Retinal pigment epithelial cell (primary cell): ENCODE measurements at regions not wholly inside any gene's neighbourhood (a gene's known extent, or its start where the extent isn't known, plus 50 kb on each side); places are given as distances from the start of the nearest gene placed in this dataset.

Experiments
- DNase-seq: peaks from one replicate; pipeline ENCODE4 v3.0.0-alpha.2; 2010; ENCODE audit warnings: low read depth
- H3K4me3 ChIP-seq: 2 replicates; pipeline ENCODE4 v1.5.1; 2011; ENCODE audit warnings: mild to moderate bottlenecking, low read length, control low read depth, moderate library complexity
- TF ChIP-seq, protein P1 (sequence below): conservative IDR thresholded peaks from 2 replicates; pipeline ENCODE4 v1.5.1; 2011; ENCODE audit warnings: low read depth, low read length, control low read depth, inconsistent platforms

DNA sequence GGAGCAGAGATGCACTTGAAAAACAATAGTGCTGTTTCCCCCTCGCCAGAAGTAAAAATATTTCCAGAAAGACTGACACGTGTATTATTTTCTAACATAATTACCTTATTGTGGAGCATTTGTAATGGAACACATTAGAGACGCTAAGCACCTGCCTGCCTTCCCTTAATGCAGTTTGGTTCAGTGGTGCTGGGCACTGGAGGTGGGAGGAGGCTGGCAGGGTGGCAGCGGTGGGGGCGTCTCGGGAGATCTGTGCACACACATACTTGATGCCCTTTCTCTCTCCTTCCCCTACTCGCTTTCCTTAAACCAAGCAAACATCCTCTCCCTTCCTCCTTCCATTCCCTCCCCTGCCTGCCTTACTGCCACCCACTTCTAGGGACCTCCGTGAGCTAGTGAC is 156.6 kb upstream of the SDK2 start:
- TF ChIP-seq, protein P1, sequence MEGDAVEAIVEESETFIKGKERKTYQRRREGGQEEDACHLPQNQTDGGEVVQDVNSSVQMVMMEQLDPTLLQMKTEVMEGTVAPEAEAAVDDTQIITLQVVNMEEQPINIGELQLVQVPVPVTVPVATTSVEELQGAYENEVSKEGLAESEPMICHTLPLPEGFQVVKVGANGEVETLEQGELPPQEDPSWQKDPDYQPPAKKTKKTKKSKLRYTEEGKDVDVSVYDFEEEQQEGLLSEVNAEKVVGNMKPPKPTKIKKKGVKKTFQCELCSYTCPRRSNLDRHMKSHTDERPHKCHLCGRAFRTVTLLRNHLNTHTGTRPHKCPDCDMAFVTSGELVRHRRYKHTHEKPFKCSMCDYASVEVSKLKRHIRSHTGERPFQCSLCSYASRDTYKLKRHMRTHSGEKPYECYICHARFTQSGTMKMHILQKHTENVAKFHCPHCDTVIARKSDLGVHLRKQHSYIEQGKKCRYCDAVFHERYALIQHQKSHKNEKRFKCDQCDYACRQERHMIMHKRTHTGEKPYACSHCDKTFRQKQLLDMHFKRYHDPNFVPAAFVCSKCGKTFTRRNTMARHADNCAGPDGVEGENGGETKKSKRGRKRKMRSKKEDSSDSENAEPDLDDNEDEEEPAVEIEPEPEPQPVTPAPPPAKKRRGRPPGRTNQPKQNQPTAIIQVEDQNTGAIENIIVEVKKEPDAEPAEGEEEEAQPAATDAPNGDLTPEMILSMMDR: no peak
- DNase-seq: no peak
- no peak overlapping the region for H3K4me3 ChIP-seq

DNA sequence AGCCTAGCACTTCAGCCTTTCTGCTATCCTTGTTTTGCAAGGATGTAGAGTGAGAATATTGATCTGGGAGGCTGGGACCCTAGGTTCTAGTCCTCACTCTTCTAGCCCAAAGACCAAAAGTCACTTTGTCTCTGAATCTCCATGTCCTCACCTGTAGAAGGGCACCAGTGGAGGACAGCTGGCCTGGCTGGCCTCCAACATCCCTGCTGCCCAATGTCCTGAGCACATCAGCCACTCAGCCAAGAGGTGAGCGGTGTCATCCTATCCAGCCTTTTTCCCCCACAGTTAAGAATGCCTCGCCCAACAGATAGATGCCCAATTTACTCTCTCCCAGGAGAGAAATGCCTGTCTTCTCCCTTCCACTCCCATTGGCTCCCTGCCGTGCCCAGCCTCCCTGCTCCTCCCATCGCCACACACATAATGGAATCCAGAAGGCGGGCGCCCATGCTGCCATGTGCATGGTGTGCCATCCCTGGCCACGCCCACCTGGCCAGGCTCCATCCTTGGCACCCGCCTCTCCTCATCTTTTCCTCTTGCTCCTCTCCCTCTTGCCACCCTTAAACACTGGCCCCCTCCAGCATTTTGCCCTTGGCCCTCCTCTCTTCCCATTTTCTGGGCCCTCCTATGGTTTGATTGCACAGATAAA is 157.3 kb upstream of the SDK2 start:
- no peak overlapping the region for H3K4me3 ChIP-seq
- TF ChIP-seq, protein P1: no peak
- no peak for DNase-seq

DNA sequence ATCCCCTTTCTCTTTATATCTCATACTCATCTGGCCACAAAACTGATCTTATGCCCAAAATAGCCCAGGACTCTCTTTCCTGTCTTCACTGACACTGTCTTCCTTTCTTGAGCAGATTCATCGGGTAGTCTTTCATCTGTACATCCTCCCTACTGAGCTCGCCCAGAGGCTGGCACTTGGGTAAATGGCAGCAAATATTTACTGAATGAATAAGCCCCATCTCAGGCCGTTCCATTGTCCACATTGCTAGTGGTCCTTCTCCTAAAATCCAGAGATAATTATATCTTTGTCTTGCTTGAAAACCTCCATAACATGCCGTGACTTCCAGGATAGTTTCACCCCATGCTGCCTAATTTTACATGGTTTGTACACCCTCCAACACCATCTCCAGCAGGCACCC is 158.1 kb upstream of the SDK2 start:
- TF ChIP-seq, protein P1: no peak
- DNase-seq: no peak

DNA sequence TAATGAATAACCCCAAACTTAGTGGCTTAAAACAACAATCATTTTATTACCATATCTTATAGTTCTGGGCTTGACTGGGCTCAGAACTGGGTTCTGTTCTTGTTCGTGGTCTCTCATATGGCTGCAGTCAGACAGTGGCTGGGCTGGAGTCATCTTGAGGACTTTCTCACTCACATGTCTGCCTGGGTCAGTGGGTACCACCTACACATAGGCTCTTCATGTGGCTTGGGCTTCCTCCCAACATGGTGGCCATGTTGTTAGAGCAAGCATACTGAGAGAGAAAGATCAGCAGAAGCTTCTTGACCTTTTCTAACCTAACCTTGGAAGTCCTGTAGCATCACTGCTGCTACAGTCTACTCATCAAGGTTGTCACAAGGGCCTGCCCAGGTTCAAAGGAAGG is 158.6 kb upstream of the SDK2 start:
- TF ChIP-seq, protein P1: no peak
- no peak for DNase-seq
- no peak overlapping the region for H3K4me3 ChIP-seq

More for the DNA sequence above, 158.1 kb upstream of the SDK2 start:
- H3K4me3 ChIP-seq: no peak overlapping the region

DNA sequence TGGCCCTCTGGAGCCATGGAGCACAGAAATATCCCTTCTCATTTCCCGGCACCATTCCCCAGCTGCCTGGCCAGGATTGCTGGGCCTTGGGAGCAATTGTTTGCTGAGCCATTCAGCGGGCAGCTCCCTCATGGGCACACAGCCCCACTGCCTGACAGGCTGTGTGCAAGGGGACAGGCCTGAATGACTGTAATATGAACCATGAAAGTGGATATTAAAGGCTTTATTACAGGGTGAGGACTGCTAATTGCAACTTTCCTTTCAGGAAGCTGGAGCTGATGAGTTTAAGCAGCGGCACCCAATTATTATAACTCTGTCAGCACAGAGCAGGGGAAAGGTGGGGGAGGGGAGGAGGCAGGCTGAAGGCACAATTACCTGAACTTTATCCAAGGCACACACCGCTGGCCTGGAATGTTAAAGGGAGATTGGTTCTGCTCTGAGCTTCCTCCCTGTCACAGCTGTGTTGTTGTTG is 159.8 kb upstream of the SDK2 start:
- H3K4me3 ChIP-seq: no peak overlapping the region
- TF ChIP-seq, protein P1: no peak
- no peak for DNase-seq

DNA sequence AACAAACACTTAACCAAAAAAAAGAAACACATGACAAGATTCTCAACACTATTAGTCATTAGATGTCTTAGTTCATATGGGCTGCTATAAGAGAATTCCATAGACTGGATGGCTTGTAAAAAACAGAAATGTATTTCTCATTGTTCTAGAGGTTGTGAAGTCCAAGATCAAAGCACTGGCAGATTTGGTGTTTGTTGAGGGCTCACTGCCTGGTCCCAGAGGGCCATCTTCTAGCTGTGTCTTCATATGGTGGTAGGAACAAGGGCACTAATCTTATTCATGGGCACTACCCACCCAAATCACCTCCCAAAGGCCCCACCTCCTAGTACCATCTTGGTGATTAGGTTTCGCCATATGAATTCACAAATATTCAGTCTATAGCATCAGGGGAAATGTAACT is 162.5 kb upstream of the SDK2 start:
- DNase-seq: no peak
- no peak overlapping the region for H3K4me3 ChIP-seq
- TF ChIP-seq, protein P1: no peak

DNA sequence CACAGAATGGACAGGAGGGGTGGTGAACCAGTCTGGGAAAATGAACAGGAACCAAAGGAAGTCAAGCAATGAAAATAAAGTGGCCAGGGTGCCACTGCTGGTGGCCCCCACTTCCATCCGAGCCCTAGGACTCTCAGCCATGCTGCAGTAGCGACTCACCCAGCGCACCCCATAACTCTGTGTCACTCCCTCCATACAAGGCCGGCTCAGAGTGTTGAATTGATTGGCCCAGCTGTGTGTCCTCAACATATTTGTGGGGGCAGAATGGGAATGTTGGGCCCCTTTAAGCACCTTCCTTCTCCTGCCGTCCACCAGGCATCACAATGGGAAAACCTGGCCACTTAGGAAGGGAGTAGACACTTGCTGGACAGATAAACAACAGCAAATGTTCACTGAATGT is 169.0 kb upstream of the SDK2 start:
- H3K4me3 ChIP-seq: no peak overlapping the region
- TF ChIP-seq, protein P1: no peak
- DNase-seq: no peak
